ENCODE measurements at regions not wholly inside any gene's neighbourhood (a gene's known extent, or its start where the extent isn't known, plus 50 kb on each side); places are given as distances from the start of the nearest gene placed in this dataset.

DNA sequence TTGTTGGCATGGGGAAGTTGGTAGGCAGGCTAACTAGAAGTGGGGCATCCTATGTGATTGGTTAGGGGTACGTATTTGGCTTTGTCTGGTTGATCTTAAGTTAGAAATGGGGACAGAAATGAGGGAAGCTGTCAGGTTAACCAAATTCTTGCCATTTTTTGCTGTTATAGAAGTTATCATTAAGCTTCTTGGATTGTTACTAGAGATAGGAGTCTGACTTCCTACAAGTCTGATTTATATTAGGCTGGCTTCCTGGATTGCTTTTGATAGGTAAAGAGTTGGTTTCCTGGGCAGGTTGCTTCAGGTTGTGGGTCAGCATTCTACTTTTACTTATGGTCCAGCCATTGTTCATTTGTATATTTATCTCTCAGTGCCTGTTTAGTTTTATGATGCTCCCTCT is 216.9 kb downstream of the TLE4 start:
- no peak for TF ChIP-seq EZH2phosphoT487 (conservative IDR thresholded peaks at IDR 0.05; ENCODE audit: low read length)
- TF ChIP-seq, protein P1, sequence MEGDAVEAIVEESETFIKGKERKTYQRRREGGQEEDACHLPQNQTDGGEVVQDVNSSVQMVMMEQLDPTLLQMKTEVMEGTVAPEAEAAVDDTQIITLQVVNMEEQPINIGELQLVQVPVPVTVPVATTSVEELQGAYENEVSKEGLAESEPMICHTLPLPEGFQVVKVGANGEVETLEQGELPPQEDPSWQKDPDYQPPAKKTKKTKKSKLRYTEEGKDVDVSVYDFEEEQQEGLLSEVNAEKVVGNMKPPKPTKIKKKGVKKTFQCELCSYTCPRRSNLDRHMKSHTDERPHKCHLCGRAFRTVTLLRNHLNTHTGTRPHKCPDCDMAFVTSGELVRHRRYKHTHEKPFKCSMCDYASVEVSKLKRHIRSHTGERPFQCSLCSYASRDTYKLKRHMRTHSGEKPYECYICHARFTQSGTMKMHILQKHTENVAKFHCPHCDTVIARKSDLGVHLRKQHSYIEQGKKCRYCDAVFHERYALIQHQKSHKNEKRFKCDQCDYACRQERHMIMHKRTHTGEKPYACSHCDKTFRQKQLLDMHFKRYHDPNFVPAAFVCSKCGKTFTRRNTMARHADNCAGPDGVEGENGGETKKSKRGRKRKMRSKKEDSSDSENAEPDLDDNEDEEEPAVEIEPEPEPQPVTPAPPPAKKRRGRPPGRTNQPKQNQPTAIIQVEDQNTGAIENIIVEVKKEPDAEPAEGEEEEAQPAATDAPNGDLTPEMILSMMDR (IDR thresholded peaks at IDR 0.05; ENCODE audit: insufficient read depth, low read length, poor library complexity, severe bottlenecking), result no peak
